ENCODE measurements at regions not wholly inside any gene's neighbourhood (a gene's known extent, or its start where the extent isn't known, plus 50 kb on each side); places are given as distances from the start of the nearest gene placed in this dataset.

- Histone ChIP-seq H3K4ac (ENCODE audit: low read depth, low read length) (no peak overlapping the region), H3K4me1 (ENCODE audit: insufficient read depth, low read length) (no peaks in the 10 kb centered on the region), H3K79me2 (ENCODE audit: insufficient read depth, low read length) (no peaks in the 10 kb centered on the region), H4K8ac (replicated peaks; ENCODE audit: insufficient read length, low read depth, low read length) (no peak overlapping the region), H2AFZ (ENCODE audit: low read length) (no peak overlapping the region), H3K9ac (ENCODE audit: extremely low read depth, insufficient read length, low read length) (no peak overlapping the region), H3K14ac (ENCODE audit: insufficient read depth, low read length) (no peak overlapping the region), H4K20me1 (ENCODE audit: control insufficient read depth, insufficient read depth, insufficient read length) (no peaks in the 10 kb centered on the region), H3K23ac (ENCODE audit: insufficient read length, low read depth, low read length) (no peak overlapping the region), H4K91ac (ENCODE audit: insufficient read length, low read depth, low read length) (no peak overlapping the region), H2BK120ac (ENCODE audit: low read depth, low read length, poor library complexity, severe bottlenecking) (no peak overlapping the region), H3K9me3 (ENCODE audit: control insufficient read depth, low read depth, low read length) (no peaks in the 10 kb centered on the region), H2BK12ac (ENCODE audit: insufficient read length, low read depth, low read length) (no peak overlapping the region), H3K27me3 (ENCODE audit: insufficient read depth, low read length) (no peaks in the 10 kb centered on the region), H3T11ph (ENCODE audit: low read length) (no peak overlapping the region), H3K56ac (ENCODE audit: insufficient read length, low read depth, low read length) (no peak overlapping the region), H3K4me2 (ENCODE audit: insufficient read depth, insufficient read length, low read length) (no peak overlapping the region), H4K5ac (ENCODE audit: insufficient read length, low read depth, low read length) (no peak overlapping the region), H3K18ac (ENCODE audit: insufficient read length, low read depth, low read length) (no peak overlapping the region), H3K23me2 (ENCODE audit: insufficient read length, low read depth, low read length, poor library complexity, severe bottlenecking) (no peaks in the 10 kb centered on the region), H2BK15ac (ENCODE audit: low read depth, low read length) (no peak overlapping the region), H3K79me1 (ENCODE audit: insufficient read depth, low read depth, low read length, poor library complexity, severe bottlenecking) (no peaks in the 10 kb centered on the region), H2AK5ac (ENCODE audit: insufficient read length, low read length) (no peak overlapping the region), H2BK5ac (ENCODE audit: insufficient read length, low read length) (no peak overlapping the region), H3K27ac (ENCODE audit: insufficient read length, low read depth, low read length) (no peak overlapping the region), H2BK20ac (ENCODE audit: low read depth, low read length, poor library complexity, severe bottlenecking) (no peak overlapping the region)
- Mint-ChIP-seq H3K36me3 (ENCODE audit: insufficient read depth in 1 of 3, low read depth in 3 of 3) (no peaks in the 10 kb centered on the region), H3K4me1 (no peaks in the 10 kb centered on the region), H3K4me3 (no peak overlapping the region), H3K9me3 (no peaks in the 10 kb centered on the region), H3K27ac (no peak overlapping the region), H3K27me3 (ENCODE audit: low read depth) (no peaks in the 10 kb centered on the region)
- DNase-seq = no peak
- no peak for TF ChIP-seq CTCF (conservative IDR thresholded peaks at IDR 0.05)
- no CpG with 5 or more reads among the region's 3 CpGs for WGBS (ENCODE audit: extremely low coverage, insufficient read length, low lambda C conversion rate)
These were observed 171.5 kb upstream of the DUSP10 start for GRCh38 chr1:221913351-221913892.
